CD4-positive, alpha-beta T cell (primary cell): ENCODE measurements at regions not wholly inside any gene's neighbourhood (a gene's known extent, or its start where the extent isn't known, plus 50 kb on each side); places are given as distances from the start of the nearest gene placed in this dataset.
A peak's percentile ranks its signal among the peaks of the same experiment; 100 is the strongest.

ENCODE experiments used
- ATAC-seq: fragments of 200-7000 bp; cut with Tn5 transposase; one replicate; pipeline ENCODE4 v1.10.0; 2022; ENCODE audit warnings: mild to moderate bottlenecking; ENCODE audit not compliant: poor library complexity
- CTCF ChIA-PET: fragments of 350-600 bp; sonication (Branson Sonifier 250); formaldehyde crosslinking; loops from one replicate; lab custom pipeline; 2021; ENCODE audit warnings: antibody characterized with exemption, inconsistent platforms; lab: Charles Lee
- POLR2A ChIA-PET: fragments of 350-600 bp; sonication (Branson Sonifier 250); formaldehyde crosslinking; loops from one replicate; lab custom pipeline; 2021; ENCODE audit warnings: antibody characterized with exemption, inconsistent platforms; lab: Charles Lee
- DNase-seq, 14 experiments: peaks; one replicate each; pipeline ENCODE4 v3.0.0-alpha.2; 2013 to 2020; ENCODE audit warnings: mixed read lengths in 2 of 14
- H3K27ac ChIP-seq, 2 donors: one replicate each; pipeline versions ENCODE4 v1.5.1 to v1.7.0; 2013; ENCODE audit warnings: low read length in 2 of 2, low read depth in 1 of 2, mild to moderate bottlenecking in 1 of 2
- H3K27me3 ChIP-seq, 2 experiments: 1 replicate in 1 of 2; 2 replicates in 1 of 2; pipeline versions ENCODE4 v1.6.1 to v1.7.0; 2013; ENCODE audit warnings: low read length in 2 of 2, control low read depth in 1 of 2, mild to moderate bottlenecking in 1 of 2, moderate library complexity in 1 of 2; ENCODE audit not compliant: insufficient read depth in 2 of 2, control insufficient read depth in 1 of 2
- H3K36me3 ChIP-seq: one replicate; pipeline ENCODE4 v1.6.1; 2013; ENCODE audit warnings: low read length, control low read depth; ENCODE audit not compliant: insufficient read depth
- H3K4me1 ChIP-seq: one replicate; pipeline ENCODE4 v1.6.1; 2013; ENCODE audit warnings: low read length, control low read depth; ENCODE audit not compliant: insufficient read depth
- H3K4me3 ChIP-seq: one replicate; pipeline ENCODE4 v1.5.1; 2013; ENCODE audit warnings: mild to moderate bottlenecking, low read length, moderate library complexity
- H3K9me3 ChIP-seq, 2 experiments: 1 replicate in 1 of 2; 2 replicates in 1 of 2; pipeline versions ENCODE4 v1.6.1 to v1.7.0; 2013; ENCODE audit warnings: low read length in 2 of 2, mild to moderate bottlenecking in 2 of 2, control low read depth in 1 of 2, moderate library complexity in 1 of 2; ENCODE audit not compliant: control insufficient read depth in 1 of 2, insufficient read depth in 1 of 2
- H3K27ac Mint-ChIP-seq: one replicate; pipeline ENCODE4 v1.8.0; 2020; ENCODE audit warnings: mixed read lengths
- H3K27me3 Mint-ChIP-seq: one replicate; pipeline ENCODE4 v1.8.0; 2021; ENCODE audit warnings: mixed read lengths
- H3K36me3 Mint-ChIP-seq: one replicate; pipeline ENCODE4 v1.8.0; 2021; ENCODE audit warnings: low read depth, mixed read lengths
- H3K4me1 Mint-ChIP-seq: one replicate; pipeline ENCODE4 v1.8.0; 2021; ENCODE audit warnings: low read depth, mixed read lengths
- H3K4me3 Mint-ChIP-seq: one replicate; pipeline ENCODE4 v1.8.0; 2020; ENCODE audit warnings: mild to moderate bottlenecking, mixed read lengths
- H3K9me3 Mint-ChIP-seq: one replicate; pipeline ENCODE4 v1.8.0; 2020; ENCODE audit warnings: mixed read lengths
- CTCF ChIP-seq: fragments of 200-600 bp; IDR thresholded peaks from one replicate; pipeline ENCODE4 v1.8.0; 2022; ENCODE audit warnings: antibody characterized with exemption, mild to moderate bottlenecking
- intact Hi-C, 2 experiments: fragments of 100-400 bp; cut with DNase I in 1 of 2; cut with micrococcal nuclease in 1 of 2; formaldehyde crosslinking; loops; one replicate each; pipeline versions ENCODE4 v1.15.1 to v1.9.0; 2023 to 2025; cut with DNase I, micrococcal nuclease

GRCh38 chr3:106534206-106534605 lies 665.4 kb upstream of the CBLB start:
- no peaks in the 10 kb centered on the region for H3K4me1 Mint-ChIP-seq
- CTCF ChIA-PET, result no interaction called here
- no peaks in the 10 kb centered on the region for H3K9me3 Mint-ChIP-seq

GRCh38 chr3:106540743-106541142 lies 671.9 kb upstream of the CBLB start:
- ChIA-PET CTCF (no interaction called here), POLR2A (no interaction called here)
- Mint-ChIP-seq H3K27ac (no peak overlapping the region), H3K27me3 (no peaks in the 10 kb centered on the region), H3K4me3 (no peak overlapping the region), H3K9me3 (peaks cover 2% of the 10 kb centered on the region), H3K36me3 (no peaks in the 10 kb centered on the region), H3K4me1 (no peaks in the 10 kb centered on the region)
- intact Hi-C loops, result no loop called here
- Histone ChIP-seq H3K4me1 (no peaks in the 10 kb centered on the region), H3K9me3 (peaks cover 0 to 6% of the 10 kb centered on the region in 2 experiments), H3K27ac (no peak overlapping the region), H3K27me3 (no peaks in the 10 kb centered on the region), H3K36me3 (no peaks in the 10 kb centered on the region), H3K4me3 (no peak overlapping the region)
- no peak for DNase-seq
- no peak for TF ChIP-seq CTCF
- ATAC-seq, result no peak

More at GRCh38 chr3:106534206-106534605, 665.4 kb upstream of the CBLB start:
- intact Hi-C loops, result no loop called here
- H3K27me3 ChIP-seq, result no peaks in the 10 kb centered on the region
- H3K4me3 ChIP-seq, result no peak overlapping the region
- H3K36me3 ChIP-seq, result no peaks in the 10 kb centered on the region
- POLR2A ChIA-PET, result no interaction called here
- no peaks in the 10 kb centered on the region for H3K36me3 Mint-ChIP-seq
- ATAC-seq (peak; percentile 86), DNase-seq (peak in 12 of 14 experiments; percentile 3 to 83 (median 16))
- no peak for TF ChIP-seq CTCF
- no peak overlapping the region for H3K27ac ChIP-seq
- H3K9me3 ChIP-seq, result peaks cover 0 to 12% of the 10 kb centered on the region in 2 experiments
- H3K27me3 Mint-ChIP-seq, result no peaks in the 10 kb centered on the region
- peaks cover 15% of the 10 kb centered on the region for H3K4me1 ChIP-seq
- H3K27ac Mint-ChIP-seq, result no peak overlapping the region
- no peak overlapping the region for H3K4me3 Mint-ChIP-seq

- no peak overlapping the region for H3K27ac ChIP-seq
- peaks cover 0 to 6% of the 10 kb centered on the region in 2 experiments for H3K9me3 ChIP-seq
- POLR2A ChIA-PET, result no interaction called here
- CTCF ChIA-PET, result no interaction called here
- Mint-ChIP-seq H3K27me3 (no peaks in the 10 kb centered on the region), H3K9me3 (peaks cover 2% of the 10 kb centered on the region), H3K4me1 (no peaks in the 10 kb centered on the region), H3K36me3 (no peaks in the 10 kb centered on the region), H3K27ac (no peak overlapping the region), H3K4me3 (no peak overlapping the region)
- ATAC-seq (no peak), DNase-seq (no peak)
- no peaks in the 10 kb centered on the region for H3K4me1 ChIP-seq
- TF ChIP-seq CTCF, result no peak
- intact Hi-C loops, result no loop called here
- H3K36me3 ChIP-seq, result no peaks in the 10 kb centered on the region
- no peaks in the 10 kb centered on the region for H3K27me3 ChIP-seq
- H3K4me3 ChIP-seq, result no peak overlapping the region
These were observed 673.4 kb upstream of the CBLB start for GRCh38 chr3:106542101-106542769.
